ENCODE measurements at regions not wholly inside any gene's neighbourhood (a gene's known extent, or its start where the extent isn't known, plus 50 kb on each side); places are given as distances from the start of the nearest gene placed in this dataset.

- no peak for DNase-seq (ENCODE audit: low read depth, low spot score)
Observed at GRCh38 chr10:89887406-89887805, 186.0 kb downstream of the KIF20B start.

- DNase-seq (ENCODE audit: low read depth, low spot score) = no peak
Observed at GRCh38 chr10:89887830-89888229, 186.4 kb downstream of the KIF20B start.

DNA sequence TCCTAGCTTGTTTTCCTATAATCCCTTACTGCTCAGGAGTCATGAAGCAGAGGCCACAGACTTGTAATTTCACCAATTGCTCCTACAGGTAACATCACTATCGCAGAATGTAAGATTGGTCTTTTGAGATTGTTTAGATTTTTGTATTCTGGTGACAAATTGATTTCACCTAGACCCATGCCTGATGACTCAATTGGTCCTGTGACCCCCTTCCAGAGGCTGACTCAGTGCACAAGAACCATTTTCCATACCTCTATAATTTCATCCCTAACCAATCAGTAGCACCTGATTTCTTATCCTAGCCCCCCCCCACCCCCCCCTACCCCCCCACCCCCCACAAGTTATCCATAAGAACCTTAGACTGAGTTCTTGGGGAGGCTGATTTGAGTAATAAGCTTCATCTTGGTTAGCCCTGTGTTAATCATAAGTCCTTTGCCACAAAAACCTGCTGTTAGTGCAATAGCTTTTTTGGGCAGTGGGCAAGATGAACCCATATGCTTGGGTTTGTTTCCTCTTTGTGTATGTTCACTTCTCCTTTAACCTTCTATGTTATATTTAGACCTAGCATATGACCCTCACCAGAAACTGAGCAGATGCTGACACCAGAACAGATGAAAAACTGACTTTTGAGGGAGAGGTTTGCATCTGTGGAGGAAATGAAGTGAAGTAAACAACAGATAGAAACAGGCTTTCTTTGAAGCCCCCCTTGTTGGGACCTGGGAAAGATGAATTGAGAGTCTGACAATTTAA, 187.1 kb downstream of the KIF20B start:
- no peak for DNase-seq (ENCODE audit: low read depth, low spot score)

GRCh38 chr10:89889606-89890005, 188.2 kb downstream of the KIF20B start:
- DNase-seq (ENCODE audit: low read depth, low spot score) = no peak

DNA sequence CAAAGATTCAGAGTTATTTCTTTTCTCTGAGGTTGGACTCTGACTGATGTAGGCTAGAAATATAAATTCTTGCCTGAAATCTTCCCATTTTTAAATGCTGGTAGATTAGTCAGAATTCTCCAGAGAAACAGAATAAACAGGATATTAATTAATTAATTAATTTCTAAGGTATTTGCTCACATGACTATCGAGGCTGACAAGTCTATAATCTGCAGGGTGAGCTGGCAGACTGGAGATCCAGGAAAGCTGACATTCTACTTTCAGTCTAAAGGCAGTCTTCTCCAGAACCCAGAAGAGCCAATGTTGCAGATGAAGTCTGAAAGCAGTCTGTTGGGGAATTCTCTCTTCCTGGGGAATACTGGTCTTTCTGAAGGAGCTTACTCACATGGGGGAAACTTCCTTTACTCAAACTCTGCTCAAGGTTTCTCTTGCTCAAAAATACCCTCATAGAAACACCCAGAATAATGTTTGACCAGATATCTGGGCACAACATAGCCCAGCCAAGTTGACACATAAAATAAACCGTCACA, 189.7 kb downstream of the KIF20B start:
- DNase-seq (ENCODE audit: low read depth, low spot score) = no peak

GRCh38 chr10:89894051-89894450, 192.7 kb downstream of the KIF20B start:
- DNase-seq (ENCODE audit: low read depth, low spot score) = no peak

GRCh38 chr10:89900554-89900953, 199.2 kb downstream of the KIF20B start:
- no peak for DNase-seq (ENCODE audit: low read depth, low spot score)

- no peak for DNase-seq (ENCODE audit: low read depth, low spot score)
Observed at GRCh38 chr10:89901895-89902294, 200.5 kb downstream of the KIF20B start.

- no peak for DNase-seq (ENCODE audit: low read depth, low spot score)
Observed at GRCh38 chr10:89904755-89905154, 203.4 kb downstream of the KIF20B start.

GRCh38 chr10:89909752-89910151, 208.4 kb downstream of the KIF20B start:
- no peak for DNase-seq (ENCODE audit: low read depth, low spot score)

DNA sequence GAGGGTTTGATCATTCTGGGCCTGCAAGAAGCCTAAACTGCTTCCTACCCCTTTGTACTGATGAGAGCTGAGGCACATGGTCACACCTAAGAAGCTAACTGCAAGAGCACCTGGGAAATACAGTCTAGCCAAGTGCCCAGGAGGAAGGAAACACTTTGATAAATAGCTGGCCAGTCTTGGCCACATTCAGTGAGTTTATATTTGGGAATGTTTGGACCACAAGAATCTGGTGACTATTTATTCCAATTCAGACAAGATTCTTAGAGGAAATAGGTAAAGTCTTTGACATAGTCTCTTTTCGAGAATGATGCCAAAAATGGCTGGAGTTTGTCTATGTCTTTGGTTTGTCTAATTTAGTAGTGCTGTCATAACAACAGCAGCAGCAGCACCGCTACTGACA, 213.6 kb downstream of the KIF20B start:
- no peak for DNase-seq (ENCODE audit: low read depth, low spot score)

- no peak for DNase-seq (ENCODE audit: low read depth, low spot score)
Observed at GRCh38 chr10:89915968-89916367, 214.6 kb downstream of the KIF20B start.

GRCh38 chr10:89916468-89917215, 215.3 kb downstream of the KIF20B start:
- no peak for DNase-seq (ENCODE audit: low read depth, low spot score)

GRCh38 chr10:89921403-89921802, 220.0 kb downstream of the KIF20B start:
- no peak for DNase-seq (ENCODE audit: low read depth, low spot score)

- DNase-seq (ENCODE audit: low read depth, low spot score) = no peak
Observed at GRCh38 chr10:89923661-89924060, 222.3 kb downstream of the KIF20B start.

DNA sequence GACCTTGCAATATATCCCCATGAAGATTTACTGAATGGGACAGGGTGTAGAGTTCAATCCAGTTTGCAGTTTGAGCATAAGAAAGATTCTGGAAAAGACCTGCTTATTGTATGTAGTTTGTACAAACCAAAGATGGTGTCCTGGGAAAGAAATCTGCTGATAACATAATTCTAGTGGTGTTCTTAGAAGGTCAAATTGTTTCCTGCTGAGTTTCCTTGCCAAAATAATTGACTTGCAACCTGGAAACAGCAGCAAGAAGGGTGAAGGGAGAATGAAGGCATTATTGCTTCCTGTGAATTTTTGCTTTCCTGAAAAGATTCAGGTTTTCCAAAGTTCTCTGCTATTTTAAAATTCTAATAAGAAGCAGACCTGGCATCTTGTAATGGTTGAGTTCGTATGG, 222.9 kb downstream of the KIF20B start:
- no peak for DNase-seq (ENCODE audit: low read depth, low spot score)

GRCh38 chr10:89926736-89927135, 225.3 kb downstream of the KIF20B start:
- DNase-seq (ENCODE audit: low read depth, low spot score) = no peak

GRCh38 chr10:89929282-89930026, 228.1 kb downstream of the KIF20B start:
- no peak for DNase-seq (ENCODE audit: low read depth, low spot score)

DNA sequence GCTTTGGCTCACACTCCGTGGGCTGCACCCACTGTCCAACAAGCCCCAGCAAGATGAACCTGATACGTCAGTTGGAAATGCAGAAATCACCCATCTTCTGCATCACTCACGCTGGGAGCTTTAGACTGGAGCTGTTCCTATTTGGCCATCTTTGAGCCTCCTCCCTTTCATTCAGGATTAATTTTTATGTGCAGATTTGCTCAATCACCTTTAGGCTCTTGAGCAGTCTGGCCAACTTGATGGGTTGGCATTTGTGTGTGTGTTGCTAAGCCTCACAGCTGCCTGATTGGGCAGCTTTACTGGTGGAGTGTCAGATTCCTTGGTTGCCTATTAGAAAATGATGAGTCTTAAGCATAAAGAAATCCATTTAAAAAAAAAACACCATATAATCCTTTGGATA, 236.1 kb downstream of the KIF20B start:
- no peak for DNase-seq (ENCODE audit: low read depth, low spot score)

DNA sequence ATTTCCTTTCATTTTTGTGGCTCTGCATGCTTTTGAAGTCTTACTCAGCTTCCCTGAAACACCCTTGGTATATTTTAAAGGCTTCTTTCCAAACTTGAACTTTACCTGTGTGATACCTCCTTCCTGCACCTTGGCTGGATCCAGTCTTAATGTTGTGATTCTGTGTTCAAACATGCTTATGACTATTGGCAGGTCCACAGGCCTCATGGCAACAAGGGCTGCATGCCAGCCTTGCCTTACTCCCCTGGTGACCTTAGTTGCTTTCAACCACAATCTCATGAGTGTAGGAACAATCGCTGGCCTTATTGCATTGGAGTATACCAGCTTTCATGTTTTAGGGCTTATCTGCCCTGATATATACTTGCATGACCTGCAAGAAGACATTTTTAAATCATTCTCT, 238.7 kb downstream of the KIF20B start:
- no peak for DNase-seq (ENCODE audit: low read depth, low spot score)

- no peak for DNase-seq (ENCODE audit: low read depth, low spot score)
Observed at GRCh38 chr10:89942217-89942616, 240.8 kb downstream of the KIF20B start.

GRCh38 chr10:89944138-89944537, 242.7 kb downstream of the KIF20B start:
- no peak for DNase-seq (ENCODE audit: low read depth, low spot score)
